ENCODE measurements at regions not wholly inside any gene's neighbourhood (a gene's known extent, or its start where the extent isn't known, plus 50 kb on each side); places are given as distances from the start of the nearest gene placed in this dataset.

DNA sequence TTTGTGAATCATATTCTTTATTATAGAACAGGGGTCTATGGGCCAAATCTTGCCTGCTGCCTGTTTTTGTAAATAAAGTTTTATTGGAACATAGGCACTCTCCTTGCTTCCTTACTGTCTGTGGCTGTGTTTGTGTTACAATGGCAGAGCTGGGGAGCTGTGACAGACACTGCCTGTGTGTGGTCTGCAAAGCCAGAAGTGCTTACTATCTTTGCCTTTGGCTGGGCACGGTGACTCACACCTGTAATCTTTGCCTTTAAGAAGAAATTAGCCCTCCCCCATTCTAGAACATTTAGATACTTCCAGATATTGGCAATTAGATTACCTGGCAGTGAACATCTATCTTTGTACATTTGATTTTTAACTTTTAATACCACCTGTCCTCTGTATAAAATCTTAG lies 308.3 kb downstream of the FOXL1 start (continued):
- TF ChIP-seq, protein P1, sequence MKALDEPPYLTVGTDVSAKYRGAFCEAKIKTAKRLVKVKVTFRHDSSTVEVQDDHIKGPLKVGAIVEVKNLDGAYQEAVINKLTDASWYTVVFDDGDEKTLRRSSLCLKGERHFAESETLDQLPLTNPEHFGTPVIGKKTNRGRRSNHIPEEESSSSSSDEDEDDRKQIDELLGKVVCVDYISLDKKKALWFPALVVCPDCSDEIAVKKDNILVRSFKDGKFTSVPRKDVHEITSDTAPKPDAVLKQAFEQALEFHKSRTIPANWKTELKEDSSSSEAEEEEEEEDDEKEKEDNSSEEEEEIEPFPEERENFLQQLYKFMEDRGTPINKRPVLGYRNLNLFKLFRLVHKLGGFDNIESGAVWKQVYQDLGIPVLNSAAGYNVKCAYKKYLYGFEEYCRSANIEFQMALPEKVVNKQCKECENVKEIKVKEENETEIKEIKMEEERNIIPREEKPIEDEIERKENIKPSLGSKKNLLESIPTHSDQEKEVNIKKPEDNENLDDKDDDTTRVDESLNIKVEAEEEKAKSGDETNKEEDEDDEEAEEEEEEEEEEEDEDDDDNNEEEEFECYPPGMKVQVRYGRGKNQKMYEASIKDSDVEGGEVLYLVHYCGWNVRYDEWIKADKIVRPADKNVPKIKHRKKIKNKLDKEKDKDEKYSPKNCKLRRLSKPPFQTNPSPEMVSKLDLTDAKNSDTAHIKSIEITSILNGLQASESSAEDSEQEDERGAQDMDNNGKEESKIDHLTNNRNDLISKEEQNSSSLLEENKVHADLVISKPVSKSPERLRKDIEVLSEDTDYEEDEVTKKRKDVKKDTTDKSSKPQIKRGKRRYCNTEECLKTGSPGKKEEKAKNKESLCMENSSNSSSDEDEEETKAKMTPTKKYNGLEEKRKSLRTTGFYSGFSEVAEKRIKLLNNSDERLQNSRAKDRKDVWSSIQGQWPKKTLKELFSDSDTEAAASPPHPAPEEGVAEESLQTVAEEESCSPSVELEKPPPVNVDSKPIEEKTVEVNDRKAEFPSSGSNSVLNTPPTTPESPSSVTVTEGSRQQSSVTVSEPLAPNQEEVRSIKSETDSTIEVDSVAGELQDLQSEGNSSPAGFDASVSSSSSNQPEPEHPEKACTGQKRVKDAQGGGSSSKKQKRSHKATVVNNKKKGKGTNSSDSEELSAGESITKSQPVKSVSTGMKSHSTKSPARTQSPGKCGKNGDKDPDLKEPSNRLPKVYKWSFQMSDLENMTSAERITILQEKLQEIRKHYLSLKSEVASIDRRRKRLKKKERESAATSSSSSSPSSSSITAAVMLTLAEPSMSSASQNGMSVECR (CRISPR knock-in tag; IDR thresholded peaks at IDR 0.05; ENCODE audit: borderline replicate concordance) = no peak
- no peak for TF ChIP-seq SOX15 (CRISPR knock-in tag; IDR thresholded peaks at IDR 0.05)
- TF ChIP-seq JUN (CRISPR knock-in tag; IDR thresholded peaks at IDR 0.05) = no peak
- no peak for TF ChIP-seq NFE2L1 (CRISPR knock-in tag; IDR thresholded peaks at IDR 0.05)

DNA sequence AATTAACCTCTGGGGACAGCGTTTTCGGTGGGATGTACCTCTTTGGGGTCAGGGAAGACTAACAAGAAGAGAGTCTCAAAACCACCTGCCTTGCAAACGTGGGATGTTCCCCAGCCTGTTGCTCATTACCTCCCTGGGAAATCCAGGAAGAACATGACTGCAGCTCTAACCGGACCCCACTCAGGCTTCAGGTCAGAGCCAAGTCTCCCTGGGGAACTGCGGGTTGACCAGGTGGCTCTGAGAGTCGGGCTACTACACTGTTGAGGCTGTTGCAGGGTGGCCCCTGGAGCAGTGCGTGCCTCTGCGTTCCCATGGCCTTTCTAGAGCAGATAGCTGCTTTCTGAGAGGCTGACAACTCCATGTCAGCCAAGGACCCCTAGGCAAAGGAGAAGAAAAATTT lies 309.1 kb downstream of the FOXL1 start:
- ATAC-seq (no peak), DNase-seq (ENCODE audit: low spot score) (no peak)
- H3K4me1 Mint-ChIP-seq = peaks cover 14% of the 10 kb centered on the region
- TF ChIP-seq CBFB (CRISPR knock-in tag; IDR thresholded peaks at IDR 0.05; ENCODE audit: low read depth) = no peak
- no peak for TF ChIP-seq ELF4 (CRISPR knock-in tag; IDR thresholded peaks at IDR 0.05; ENCODE audit: low read depth)
- TF ChIP-seq, protein P2, sequence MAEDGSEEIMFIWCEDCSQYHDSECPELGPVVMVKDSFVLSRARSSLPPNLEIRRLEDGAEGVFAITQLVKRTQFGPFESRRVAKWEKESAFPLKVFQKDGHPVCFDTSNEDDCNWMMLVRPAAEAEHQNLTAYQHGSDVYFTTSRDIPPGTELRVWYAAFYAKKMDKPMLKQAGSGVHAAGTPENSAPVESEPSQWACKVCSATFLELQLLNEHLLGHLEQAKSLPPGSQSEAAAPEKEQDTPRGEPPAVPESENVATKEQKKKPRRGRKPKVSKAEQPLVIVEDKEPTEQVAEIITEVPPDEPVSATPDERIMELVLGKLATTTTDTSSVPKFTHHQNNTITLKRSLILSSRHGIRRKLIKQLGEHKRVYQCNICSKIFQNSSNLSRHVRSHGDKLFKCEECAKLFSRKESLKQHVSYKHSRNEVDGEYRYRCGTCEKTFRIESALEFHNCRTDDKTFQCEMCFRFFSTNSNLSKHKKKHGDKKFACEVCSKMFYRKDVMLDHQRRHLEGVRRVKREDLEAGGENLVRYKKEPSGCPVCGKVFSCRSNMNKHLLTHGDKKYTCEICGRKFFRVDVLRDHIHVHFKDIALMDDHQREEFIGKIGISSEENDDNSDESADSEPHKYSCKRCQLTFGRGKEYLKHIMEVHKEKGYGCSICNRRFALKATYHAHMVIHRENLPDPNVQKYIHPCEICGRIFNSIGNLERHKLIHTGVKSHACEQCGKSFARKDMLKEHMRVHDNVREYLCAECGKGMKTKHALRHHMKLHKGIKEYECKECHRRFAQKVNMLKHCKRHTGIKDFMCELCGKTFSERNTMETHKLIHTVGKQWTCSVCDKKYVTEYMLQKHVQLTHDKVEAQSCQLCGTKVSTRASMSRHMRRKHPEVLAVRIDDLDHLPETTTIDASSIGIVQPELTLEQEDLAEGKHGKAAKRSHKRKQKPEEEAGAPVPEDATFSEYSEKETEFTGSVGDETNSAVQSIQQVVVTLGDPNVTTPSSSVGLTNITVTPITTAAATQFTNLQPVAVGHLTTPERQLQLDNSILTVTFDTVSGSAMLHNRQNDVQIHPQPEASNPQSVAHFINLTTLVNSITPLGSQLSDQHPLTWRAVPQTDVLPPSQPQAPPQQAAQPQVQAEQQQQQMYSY (CRISPR knock-in tag; IDR thresholded peaks at IDR 0.05) = no peak
- TF ChIP-seq, protein P3, sequence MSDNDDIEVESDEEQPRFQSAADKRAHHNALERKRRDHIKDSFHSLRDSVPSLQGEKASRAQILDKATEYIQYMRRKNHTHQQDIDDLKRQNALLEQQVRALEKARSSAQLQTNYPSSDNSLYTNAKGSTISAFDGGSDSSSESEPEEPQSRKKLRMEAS (CRISPR knock-in tag; IDR thresholded peaks at IDR 0.05) = no peak
- TF ChIP-seq OVOL2 (CRISPR knock-in tag; IDR thresholded peaks at IDR 0.05; ENCODE audit: borderline replicate concordance) = no peak
- TF ChIP-seq, protein P4, sequence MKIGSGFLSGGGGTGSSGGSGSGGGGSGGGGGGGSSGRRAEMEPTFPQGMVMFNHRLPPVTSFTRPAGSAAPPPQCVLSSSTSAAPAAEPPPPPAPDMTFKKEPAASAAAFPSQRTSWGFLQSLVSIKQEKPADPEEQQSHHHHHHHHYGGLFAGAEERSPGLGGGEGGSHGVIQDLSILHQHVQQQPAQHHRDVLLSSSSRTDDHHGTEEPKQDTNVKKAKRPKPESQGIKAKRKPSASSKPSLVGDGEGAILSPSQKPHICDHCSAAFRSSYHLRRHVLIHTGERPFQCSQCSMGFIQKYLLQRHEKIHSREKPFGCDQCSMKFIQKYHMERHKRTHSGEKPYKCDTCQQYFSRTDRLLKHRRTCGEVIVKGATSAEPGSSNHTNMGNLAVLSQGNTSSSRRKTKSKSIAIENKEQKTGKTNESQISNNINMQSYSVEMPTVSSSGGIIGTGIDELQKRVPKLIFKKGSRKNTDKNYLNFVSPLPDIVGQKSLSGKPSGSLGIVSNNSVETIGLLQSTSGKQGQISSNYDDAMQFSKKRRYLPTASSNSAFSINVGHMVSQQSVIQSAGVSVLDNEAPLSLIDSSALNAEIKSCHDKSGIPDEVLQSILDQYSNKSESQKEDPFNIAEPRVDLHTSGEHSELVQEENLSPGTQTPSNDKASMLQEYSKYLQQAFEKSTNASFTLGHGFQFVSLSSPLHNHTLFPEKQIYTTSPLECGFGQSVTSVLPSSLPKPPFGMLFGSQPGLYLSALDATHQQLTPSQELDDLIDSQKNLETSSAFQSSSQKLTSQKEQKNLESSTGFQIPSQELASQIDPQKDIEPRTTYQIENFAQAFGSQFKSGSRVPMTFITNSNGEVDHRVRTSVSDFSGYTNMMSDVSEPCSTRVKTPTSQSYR (CRISPR knock-in tag; IDR thresholded peaks at IDR 0.05) = no peak
- no peak for TF ChIP-seq KAT7 (CRISPR knock-in tag; IDR thresholded peaks at IDR 0.05; ENCODE audit: borderline replicate concordance)
- TF ChIP-seq, protein P5, sequence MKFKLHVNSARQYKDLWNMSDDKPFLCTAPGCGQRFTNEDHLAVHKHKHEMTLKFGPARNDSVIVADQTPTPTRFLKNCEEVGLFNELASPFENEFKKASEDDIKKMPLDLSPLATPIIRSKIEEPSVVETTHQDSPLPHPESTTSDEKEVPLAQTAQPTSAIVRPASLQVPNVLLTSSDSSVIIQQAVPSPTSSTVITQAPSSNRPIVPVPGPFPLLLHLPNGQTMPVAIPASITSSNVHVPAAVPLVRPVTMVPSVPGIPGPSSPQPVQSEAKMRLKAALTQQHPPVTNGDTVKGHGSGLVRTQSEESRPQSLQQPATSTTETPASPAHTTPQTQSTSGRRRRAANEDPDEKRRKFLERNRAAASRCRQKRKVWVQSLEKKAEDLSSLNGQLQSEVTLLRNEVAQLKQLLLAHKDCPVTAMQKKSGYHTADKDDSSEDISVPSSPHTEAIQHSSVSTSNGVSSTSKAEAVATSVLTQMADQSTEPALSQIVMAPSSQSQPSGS (CRISPR knock-in tag; IDR thresholded peaks at IDR 0.05; ENCODE audit: borderline replicate concordance, low read depth) = no peak
- TF ChIP-seq, protein P6, sequence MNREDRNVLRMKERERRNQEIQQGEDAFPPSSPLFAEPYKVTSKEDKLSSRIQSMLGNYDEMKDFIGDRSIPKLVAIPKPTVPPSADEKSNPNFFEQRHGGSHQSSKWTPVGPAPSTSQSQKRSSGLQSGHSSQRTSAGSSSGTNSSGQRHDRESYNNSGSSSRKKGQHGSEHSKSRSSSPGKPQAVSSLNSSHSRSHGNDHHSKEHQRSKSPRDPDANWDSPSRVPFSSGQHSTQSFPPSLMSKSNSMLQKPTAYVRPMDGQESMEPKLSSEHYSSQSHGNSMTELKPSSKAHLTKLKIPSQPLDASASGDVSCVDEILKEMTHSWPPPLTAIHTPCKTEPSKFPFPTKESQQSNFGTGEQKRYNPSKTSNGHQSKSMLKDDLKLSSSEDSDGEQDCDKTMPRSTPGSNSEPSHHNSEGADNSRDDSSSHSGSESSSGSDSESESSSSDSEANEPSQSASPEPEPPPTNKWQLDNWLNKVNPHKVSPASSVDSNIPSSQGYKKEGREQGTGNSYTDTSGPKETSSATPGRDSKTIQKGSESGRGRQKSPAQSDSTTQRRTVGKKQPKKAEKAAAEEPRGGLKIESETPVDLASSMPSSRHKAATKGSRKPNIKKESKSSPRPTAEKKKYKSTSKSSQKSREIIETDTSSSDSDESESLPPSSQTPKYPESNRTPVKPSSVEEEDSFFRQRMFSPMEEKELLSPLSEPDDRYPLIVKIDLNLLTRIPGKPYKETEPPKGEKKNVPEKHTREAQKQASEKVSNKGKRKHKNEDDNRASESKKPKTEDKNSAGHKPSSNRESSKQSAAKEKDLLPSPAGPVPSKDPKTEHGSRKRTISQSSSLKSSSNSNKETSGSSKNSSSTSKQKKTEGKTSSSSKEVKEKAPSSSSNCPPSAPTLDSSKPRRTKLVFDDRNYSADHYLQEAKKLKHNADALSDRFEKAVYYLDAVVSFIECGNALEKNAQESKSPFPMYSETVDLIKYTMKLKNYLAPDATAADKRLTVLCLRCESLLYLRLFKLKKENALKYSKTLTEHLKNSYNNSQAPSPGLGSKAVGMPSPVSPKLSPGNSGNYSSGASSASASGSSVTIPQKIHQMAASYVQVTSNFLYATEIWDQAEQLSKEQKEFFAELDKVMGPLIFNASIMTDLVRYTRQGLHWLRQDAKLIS (CRISPR knock-in tag; IDR thresholded peaks at IDR 0.05; ENCODE audit: borderline replicate concordance) = no peak
- no peak for TF ChIP-seq SMAD4 (CRISPR knock-in tag; IDR thresholded peaks at IDR 0.05)
- TF ChIP-seq, protein P7, sequence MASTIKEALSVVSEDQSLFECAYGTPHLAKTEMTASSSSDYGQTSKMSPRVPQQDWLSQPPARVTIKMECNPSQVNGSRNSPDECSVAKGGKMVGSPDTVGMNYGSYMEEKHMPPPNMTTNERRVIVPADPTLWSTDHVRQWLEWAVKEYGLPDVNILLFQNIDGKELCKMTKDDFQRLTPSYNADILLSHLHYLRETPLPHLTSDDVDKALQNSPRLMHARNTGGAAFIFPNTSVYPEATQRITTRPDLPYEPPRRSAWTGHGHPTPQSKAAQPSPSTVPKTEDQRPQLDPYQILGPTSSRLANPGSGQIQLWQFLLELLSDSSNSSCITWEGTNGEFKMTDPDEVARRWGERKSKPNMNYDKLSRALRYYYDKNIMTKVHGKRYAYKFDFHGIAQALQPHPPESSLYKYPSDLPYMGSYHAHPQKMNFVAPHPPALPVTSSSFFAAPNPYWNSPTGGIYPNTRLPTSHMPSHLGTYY (CRISPR knock-in tag; IDR thresholded peaks at IDR 0.05) = no peak
- TF ChIP-seq ZNF396 (CRISPR knock-in tag; IDR thresholded peaks at IDR 0.05; ENCODE audit: borderline replicate concordance) = no peak
- no peak overlapping the region for H3K27ac Mint-ChIP-seq
- H3K27me3 Mint-ChIP-seq (ENCODE audit: low read depth) = no peaks in the 10 kb centered on the region
- H3K36me3 Mint-ChIP-seq = no peaks in the 10 kb centered on the region
- ChIA-PET CTCF (interaction anchor here (1.4 kb wide), 1 partner anchor 13 kb away, joined by 9 read pairs; no protein-coding TSS in a partner anchor), POLR2A (no interaction called here)
- H3K9me3 Mint-ChIP-seq = peaks cover 14% of the 10 kb centered on the region
- H3K4me3 Mint-ChIP-seq = no peak overlapping the region
